ENCODE measurements at regions not wholly inside any gene's neighbourhood (a gene's known extent, or its start where the extent isn't known, plus 50 kb on each side); places are given as distances from the start of the nearest gene placed in this dataset.
"Not testable (repeated sequence)": the region's sequence is repeated elsewhere in the genome, so short reads cannot be mapped to it uniquely, and the experiment has no call there.

GRCh38 chr22:48428631-48429371 lies 1398.9 kb downstream of the BRD1 start:
- no peak for DNase-seq

GRCh38 chr22:48427731-48428211 lies 1399.9 kb downstream of the BRD1 start:
- DNase-seq: no peak

- no peak for DNase-seq
Observed at GRCh38 chr22:48426466-48427380, 1401.0 kb downstream of the BRD1 start.

- DNase-seq: no peak
Observed at GRCh38 chr22:48425641-48426040, 1402.0 kb downstream of the BRD1 start.

GRCh38 chr22:48425091-48425506 lies 1402.6 kb downstream of the BRD1 start:
- DNase-seq: no peak

GRCh38 chr22:48424661-48425060 lies 1403.0 kb downstream of the BRD1 start:
- DNase-seq: no peak

- DNase-seq: no peak
Observed at GRCh38 chr22:48424201-48424627, 1403.5 kb downstream of the BRD1 start.

GRCh38 chr22:48423481-48423911 lies 1404.2 kb downstream of the BRD1 start:
- no peak for DNase-seq

- DNase-seq: no peak
Observed at GRCh38 chr22:48422900-48423480, 1404.7 kb downstream of the BRD1 start.

GRCh38 chr22:48418831-48419230 lies 1408.8 kb downstream of the BRD1 start:
- DNase-seq: no peak

- DNase-seq: no peak
Observed at GRCh38 chr22:48417225-48418070, 1410.2 kb downstream of the BRD1 start.

- DNase-seq: no peak
Observed at GRCh38 chr22:48416396-48417224, 1411.1 kb downstream of the BRD1 start.

GRCh38 chr22:48415520-48415919 lies 1412.2 kb downstream of the BRD1 start:
- no peak for DNase-seq

- DNase-seq: no peak
Observed at GRCh38 chr22:48414651-48415050, 1413.0 kb downstream of the BRD1 start.

- DNase-seq: not testable (repeated sequence)
Observed at GRCh38 chr22:48412931-48413330, 1414.7 kb downstream of the BRD1 start.

- no peak for DNase-seq
Observed at GRCh38 chr22:48410536-48410935, 1417.1 kb downstream of the BRD1 start.

GRCh38 chr22:48407256-48407955 lies 1420.3 kb downstream of the BRD1 start:
- no peak for DNase-seq

- no peak for DNase-seq
Observed at GRCh38 chr22:48406161-48406560, 1421.5 kb downstream of the BRD1 start.

- no peak for DNase-seq
Observed at GRCh38 chr22:48405741-48406140, 1421.9 kb downstream of the BRD1 start.

All from amygdala (tissue), 56 donors.